ENCODE measurements at regions not wholly inside any gene's neighbourhood (a gene's known extent, or its start where the extent isn't known, plus 50 kb on each side); places are given as distances from the start of the nearest gene placed in this dataset.

GRCh38 chrX:125203737-125204578, 115.7 kb upstream of the TEX13C start:
- Histone ChIP-seq H3K79me2 (ENCODE audit: control insufficient read depth in 1 of 2, insufficient read depth in 2 of 2, low read length in 2 of 2) (no peaks in the 10 kb centered on the region), H2BK5ac (ENCODE audit: low read depth, low read length) (no peak overlapping the region), H4K5ac (ENCODE audit: insufficient read length, low read depth, low read length) (no peak overlapping the region), H3K14ac (ENCODE audit: insufficient read length) (no peak overlapping the region), H3K36me3 (ENCODE audit: control insufficient read depth in 2 of 4, insufficient read depth in 4 of 4, low read length in 3 of 4) (no peaks in the 10 kb centered on the region), H3K23me2 (ENCODE audit: low read depth, low read length) (peaks cover 3% of the 10 kb centered on the region; the same call in 1 of the 2 replicates), H2BK15ac (ENCODE audit: low read length) (no peak overlapping the region), H4K91ac (replicated peaks; ENCODE audit: insufficient read length, low read length) (no peak overlapping the region), H3K4me3 (ENCODE audit: extremely low read depth in 1 of 4, insufficient read depth in 2 of 4, low read depth in 3 of 4, low read length in 4 of 4) (peak overlapping the region; percentile 49 to 76 (median 60)), H3K4me2 (ENCODE audit: insufficient read depth in 1 of 2, low read depth in 2 of 2, low read length in 2 of 2) (peak overlapping the region; percentile 83 to 95), H3K9ac (replicated peaks in 1 of 4; ENCODE audit: extremely low read depth in 1 of 4, low read depth in 3 of 4, low read length in 3 of 4) (peak overlapping the region in 1 of 4 experiments; percentile 65; a peak in 1 of 7 replicates), H3K27ac (ENCODE audit: low read depth, low read length) (no peak overlapping the region), H3K79me1 (ENCODE audit: low read depth, low read length) (no peaks in the 10 kb centered on the region), H2AFZ (ENCODE audit: low read length) (no peak overlapping the region), H3K4me1 (replicated peaks in 1 of 4; ENCODE audit: control insufficient read depth in 3 of 4, insufficient read depth in 4 of 4, low read length in 3 of 4) (no peaks in the 10 kb centered on the region; a peak in 1 of 7 replicates), H4K20me1 (replicated peaks in 1 of 2; ENCODE audit: control insufficient read depth in 1 of 2, insufficient read depth in 2 of 2, low read length in 2 of 2) (no peaks in the 10 kb centered on the region), H4K8ac (ENCODE audit: extremely low read depth, insufficient read depth, low read length) (no peak overlapping the region), H3K18ac (ENCODE audit: extremely low read depth, low read length) (peak overlapping the region; percentile 71; the same call in 1 of the 2 replicates), H3K27me3 (replicated peaks in 1 of 4; ENCODE audit: control insufficient read depth in 3 of 4, extremely low read depth in 1 of 4, insufficient read depth in 3 of 4, low read length in 3 of 4) (peaks cover 2 to 22% (median 11%) of the 10 kb centered on the region in 4 experiments), H3K56ac (replicated peaks; ENCODE audit: insufficient read length, low read depth, low read length) (no peak overlapping the region), H3K9me3 (ENCODE audit: insufficient read depth in 2 of 2, low read depth in 1 of 2, low read length in 1 of 2) (no peaks in the 10 kb centered on the region), H2BK20ac (ENCODE audit: low read length) (no peak overlapping the region), H3K23ac (ENCODE audit: insufficient read length) (no peak overlapping the region), H2AK5ac (ENCODE audit: low read depth, low read length) (no peak overlapping the region), H2BK12ac (ENCODE audit: low read depth, low read length) (0 out of 2 replicates have a peak overlapping the region, but pooled peaks have one; percentile 50), H3K4ac (replicated peaks; ENCODE audit: insufficient read length, low read depth, low read length) (no peak overlapping the region), H2BK120ac (replicated peaks; ENCODE audit: low read depth, low read length) (no peak overlapping the region)
- 0% methylated on average over 15 of the region's 63 CpGs; no CpG with 5 or more reads in 1 of the 2 experiments for WGBS, 2 experiments (ENCODE audit: extremely low coverage in 1 of 2, insufficient coverage in 1 of 2, insufficient read length in 1 of 2, insufficient replicate concordance in 2 of 2, low coverage in 1 of 2, low lambda C conversion rate in 2 of 2, missing lambda C conversion rate in 1 of 2)
- POLR2A ChIA-PET (ENCODE audit: partially characterized antibody) = interaction anchor here (1.0 to 3.6 kb wide), 4 partner anchors 120 to 181 kb away, joined by 3 to 14 read pairs (median 4); no protein-coding TSS in a partner anchor
- TF ChIP-seq RFX5 (IDR thresholded peaks at IDR 0.05; ENCODE audit: borderline replicate concordance, low read depth, low read length) (no peak), EZH2 (IDR thresholded peaks at IDR 0.05; ENCODE audit: low read depth, low read length, severe bottlenecking) (peak; percentile 7), SAP30 (IDR thresholded peaks at IDR 0.05; ENCODE audit: insufficient read depth, insufficient replicate concordance, low read length) (no peak), KDM4A (IDR thresholded peaks at IDR 0.05; ENCODE audit: low read depth, low read length, severe bottlenecking) (peak; percentile 60), SIN3A (conservative IDR thresholded peaks at IDR 0.05 in 1 of 2, IDR thresholded peaks at IDR 0.05 in 1 of 2; ENCODE audit: low read depth in 1 of 2, low read length in 2 of 2) (peak; percentile 81 to 86; a peak in 2 of 4 replicates), TAF7 (optimal IDR thresholded peaks at IDR 0.05; ENCODE audit: borderline replicate concordance, low read depth, low read length) (no peak), SP1 (IDR thresholded peaks at IDR 0.05; ENCODE audit: low read depth, low read length) (peak; percentile 71; the same call in 1 of the 2 replicates)
- CTCF ChIA-PET (ENCODE audit: partially characterized antibody) = interaction anchor here (2.0 kb wide), 1 partner anchor 72 kb away, joined by 4 read pairs; no protein-coding TSS in a partner anchor
- no peak for FAIRE-seq
- DNase-seq (ENCODE audit: low read depth in 1 of 2, low spot score in 2 of 2) = no peak

All from H1 (cell line).